Effector memory CD4-positive, alpha-beta T cell (primary cell): ENCODE measurements at regions not wholly inside any gene's neighbourhood (a gene's known extent, or its start where the extent isn't known, plus 50 kb on each side); places are given as distances from the start of the nearest gene placed in this dataset.
"Not testable (repeated sequence)": the region's sequence is repeated elsewhere in the genome, so short reads cannot be mapped to it uniquely, and the experiment has no call there.

Experiments used
- DNase-seq, 3 donors: peaks; one replicate each; pipeline ENCODE4 v3.0.0-alpha.2; 2020
- H3K27ac ChIP-seq: 2 replicates; pipeline ENCODE4 v1.7.0; 2013; ENCODE audit warnings: mild to moderate bottlenecking, low read length, moderate library complexity; ENCODE audit not compliant: insufficient read depth, poor library complexity, severe bottlenecking
- H3K27me3 ChIP-seq: replicated peaks from 2 replicates; pipeline ENCODE4 v1.7.0; 2013; ENCODE audit warnings: mild to moderate bottlenecking, low read length; ENCODE audit not compliant: insufficient read depth, control insufficient read depth, poor library complexity, severe bottlenecking
- H3K36me3 ChIP-seq: 2 replicates; pipeline ENCODE4 v1.7.0; 2013; ENCODE audit warnings: mild to moderate bottlenecking, low read length, moderate library complexity; ENCODE audit not compliant: control insufficient read depth, insufficient read depth
- H3K4me1 ChIP-seq: 2 replicates; pipeline ENCODE4 v1.7.0; 2013; ENCODE audit warnings: low read length, mild to moderate bottlenecking; ENCODE audit not compliant: control insufficient read depth, insufficient read depth, poor library complexity, severe bottlenecking
- H3K4me3 ChIP-seq: 2 replicates; pipeline ENCODE4 v1.7.0; 2013; ENCODE audit warnings: low read length, low read depth, mild to moderate bottlenecking; ENCODE audit not compliant: insufficient read depth, poor library complexity, severe bottlenecking
- H3K9me3 ChIP-seq: 2 replicates; pipeline ENCODE4 v1.7.0; 2013; ENCODE audit warnings: mild to moderate bottlenecking, low read length, moderate library complexity; ENCODE audit not compliant: control insufficient read depth

DNA sequence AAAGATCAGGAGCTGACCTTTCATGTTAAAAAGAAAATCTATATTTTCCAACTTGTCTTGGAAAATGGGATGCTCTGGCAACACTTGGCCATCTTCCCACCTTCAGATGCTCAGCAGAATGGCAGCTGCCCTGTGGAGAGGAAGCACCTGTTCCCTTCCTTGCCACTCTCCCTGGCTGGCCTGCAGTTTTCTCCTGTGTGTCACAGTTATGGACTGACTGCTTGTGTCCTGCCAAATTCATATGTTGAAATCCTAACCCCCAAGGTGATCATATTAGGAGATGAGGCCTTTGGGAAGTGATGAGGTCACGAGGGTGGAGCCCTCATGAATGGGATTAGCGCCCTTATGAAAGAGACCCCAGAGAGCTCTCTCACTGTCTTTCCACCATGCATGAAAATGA, 97.0 kb upstream of the PLGLB2 start:
- H3K36me3 ChIP-seq, H3K27me3 ChIP-seq, H3K27ac ChIP-seq, DNase-seq, H3K4me1 ChIP-seq, H3K9me3 ChIP-seq, H3K4me3 ChIP-seq: not testable (repeated sequence)

DNA sequence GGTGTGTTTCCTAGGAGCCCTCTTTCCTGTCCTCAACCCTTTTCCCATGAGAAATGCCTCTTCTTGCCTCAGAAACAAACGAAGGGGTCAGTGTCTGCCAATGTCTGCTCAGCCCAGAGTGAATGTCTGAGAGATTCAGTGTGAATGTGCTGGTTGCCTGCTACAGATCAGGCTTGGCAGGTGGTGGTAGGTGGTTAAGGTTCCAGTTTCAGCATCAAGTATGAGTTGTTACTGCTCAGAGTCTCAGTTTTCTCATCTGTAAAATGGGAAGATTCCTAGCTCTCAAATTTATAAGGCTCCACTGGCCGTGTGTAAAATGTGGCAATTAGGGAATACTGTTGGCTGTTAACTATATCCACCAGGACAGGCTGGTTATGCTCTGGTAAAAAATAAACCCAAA, 96.3 kb upstream of the PLGLB2 start:
- H3K9me3 ChIP-seq, H3K27ac ChIP-seq, DNase-seq, H3K36me3 ChIP-seq, H3K27me3 ChIP-seq, H3K4me1 ChIP-seq, H3K4me3 ChIP-seq: not testable (repeated sequence)

GRCh38 chr2:87653373-87653772, 94.5 kb upstream of the PLGLB2 start:
- not testable (repeated sequence) for H3K9me3 ChIP-seq, H3K4me1 ChIP-seq, H3K4me3 ChIP-seq, H3K27ac ChIP-seq, DNase-seq, H3K27me3 ChIP-seq, H3K36me3 ChIP-seq

DNA sequence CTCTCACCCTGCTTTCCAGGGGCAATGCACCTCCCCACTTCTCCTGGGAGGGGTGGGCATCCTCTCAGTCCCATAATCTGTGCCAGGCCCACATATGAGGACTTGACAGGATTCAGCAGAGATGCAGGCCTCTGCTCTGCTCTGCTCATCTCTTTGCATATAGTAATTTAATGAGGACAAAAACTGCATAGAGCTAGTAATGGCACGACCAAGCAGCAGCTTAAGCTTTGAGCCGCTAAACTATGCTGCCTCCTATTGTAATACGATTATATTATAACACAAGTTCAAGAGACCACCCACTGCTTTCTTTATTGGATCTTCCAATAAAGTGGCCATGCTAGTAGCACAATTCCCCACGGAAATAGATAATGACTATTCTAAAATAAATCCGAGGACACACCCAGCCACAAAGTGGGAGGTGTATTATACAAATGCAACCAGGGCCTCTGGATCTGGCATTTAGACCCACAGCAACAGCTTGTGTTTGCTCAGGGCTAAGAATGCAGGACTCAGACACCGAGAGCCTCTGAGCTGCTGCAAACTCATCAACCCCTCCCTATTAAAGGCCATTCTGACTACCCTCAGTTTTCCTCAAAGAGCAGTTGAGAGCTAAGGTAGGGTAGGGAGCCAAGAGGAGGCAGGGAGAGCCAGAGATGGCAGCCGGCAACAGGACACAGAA, 93.6 kb upstream of the PLGLB2 start:
- DNase-seq, H3K4me3 ChIP-seq, H3K36me3 ChIP-seq, H3K4me1 ChIP-seq, H3K27ac ChIP-seq, H3K27me3 ChIP-seq, H3K9me3 ChIP-seq: not testable (repeated sequence)

DNA sequence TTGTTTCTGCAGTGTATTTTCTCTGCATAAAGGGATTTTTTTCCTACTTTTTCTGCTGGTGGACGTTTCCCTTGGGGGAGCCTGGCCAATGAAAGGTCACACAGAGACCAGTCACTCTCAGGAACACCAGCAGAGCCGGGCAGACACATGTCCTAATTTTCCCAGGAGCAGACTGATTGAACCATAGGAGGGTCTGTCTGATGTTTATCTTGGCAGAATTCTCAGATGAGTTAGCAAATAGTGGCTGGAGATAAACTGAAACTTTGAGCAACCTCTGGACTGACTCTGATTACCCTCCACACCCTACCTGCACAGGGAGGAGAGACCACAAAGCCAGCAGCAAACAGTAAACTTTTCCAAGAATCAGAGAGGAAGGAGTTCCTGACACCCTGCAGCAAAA, 90.0 kb upstream of the PLGLB2 start:
- H3K9me3 ChIP-seq, H3K4me3 ChIP-seq, H3K27ac ChIP-seq, H3K36me3 ChIP-seq, H3K4me1 ChIP-seq, H3K27me3 ChIP-seq, DNase-seq: not testable (repeated sequence)

DNA sequence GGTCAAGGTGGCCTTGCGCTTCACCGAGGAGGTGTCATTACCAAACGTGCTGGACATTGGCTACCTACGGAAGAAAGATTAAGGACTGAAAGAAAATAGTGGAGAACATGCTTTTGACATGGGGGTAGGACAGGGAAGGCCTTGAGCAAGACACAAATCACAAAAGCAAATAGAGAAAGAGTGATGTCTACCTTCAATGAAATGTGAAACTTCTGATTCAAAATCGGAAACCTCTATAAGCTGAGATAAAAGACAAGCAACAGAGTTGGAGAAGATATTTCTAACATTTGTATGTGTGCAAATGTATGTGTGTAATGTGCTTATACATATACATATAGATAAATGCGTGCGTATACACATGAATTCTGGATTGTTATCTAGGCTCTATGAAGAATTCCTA, 89.5 kb upstream of the PLGLB2 start:
- not testable (repeated sequence) for H3K36me3 ChIP-seq, H3K4me1 ChIP-seq, H3K27ac ChIP-seq, H3K4me3 ChIP-seq, DNase-seq, H3K9me3 ChIP-seq, H3K27me3 ChIP-seq

GRCh38 chr2:87658976-87659375, 88.9 kb upstream of the PLGLB2 start:
- H3K36me3 ChIP-seq, H3K9me3 ChIP-seq, H3K4me1 ChIP-seq, H3K27me3 ChIP-seq, H3K4me3 ChIP-seq, H3K27ac ChIP-seq, DNase-seq: not testable (repeated sequence)

- H3K27me3 ChIP-seq, H3K36me3 ChIP-seq, H3K4me3 ChIP-seq, H3K4me1 ChIP-seq, DNase-seq, H3K27ac ChIP-seq, H3K9me3 ChIP-seq: not testable (repeated sequence)
These were observed 87.7 kb upstream of the PLGLB2 start for GRCh38 chr2:87660164-87660563.

DNA sequence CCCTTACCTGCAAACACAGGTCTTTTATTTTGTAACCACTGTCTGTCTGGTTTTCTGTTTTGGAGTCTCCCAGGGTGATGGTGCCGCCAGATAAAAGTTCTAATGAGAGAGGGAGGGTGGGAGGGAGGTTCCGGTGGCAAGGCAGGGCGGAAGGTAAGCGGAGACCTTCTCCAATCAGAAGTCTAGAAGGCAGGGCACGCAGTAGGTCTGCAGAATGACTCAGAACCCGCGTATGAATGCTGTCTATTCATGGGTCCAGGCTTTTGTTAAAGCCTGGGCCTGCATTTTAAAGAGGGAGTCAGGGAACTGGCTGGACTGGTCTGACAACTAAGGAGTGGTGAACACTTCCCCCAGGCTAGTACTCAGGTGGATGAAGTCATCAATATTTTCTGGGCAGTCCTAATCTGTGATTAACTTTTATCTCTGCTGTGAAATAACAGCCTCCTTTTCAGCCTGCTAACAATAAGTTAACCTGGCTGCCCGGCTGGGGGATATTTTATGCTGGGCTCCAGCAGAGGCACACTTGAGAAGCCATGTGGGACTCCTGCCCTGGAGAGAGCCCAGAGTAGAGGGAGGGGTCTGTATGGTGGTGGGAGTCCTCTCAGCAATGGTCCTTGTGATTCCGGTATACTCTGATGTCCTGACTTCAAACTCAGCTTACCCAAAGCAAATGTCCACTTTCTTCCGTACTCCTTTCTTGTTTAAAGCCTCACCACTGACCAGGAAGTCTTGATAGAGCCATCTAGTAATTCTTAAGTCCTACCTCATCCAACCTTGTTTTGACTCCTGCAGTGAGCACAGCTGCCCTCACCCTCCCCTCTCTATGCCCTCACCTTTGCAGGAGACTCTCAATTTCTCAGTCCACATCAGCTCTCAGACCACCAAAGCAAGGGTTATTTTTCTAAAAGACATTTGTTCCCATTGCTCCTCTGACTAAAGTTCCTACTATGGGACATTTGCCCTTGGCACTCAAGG, 85.3 kb upstream of the PLGLB2 start:
- H3K36me3 ChIP-seq, H3K27me3 ChIP-seq, H3K4me3 ChIP-seq, H3K9me3 ChIP-seq, H3K4me1 ChIP-seq, DNase-seq, H3K27ac ChIP-seq: not testable (repeated sequence)

- not testable (repeated sequence) for H3K27me3 ChIP-seq, H3K4me3 ChIP-seq, DNase-seq, H3K9me3 ChIP-seq, H3K27ac ChIP-seq, H3K36me3 ChIP-seq, H3K4me1 ChIP-seq
These were observed 84.5 kb upstream of the PLGLB2 start for GRCh38 chr2:87663347-87663746.
